ENCODE measurements at regions not wholly inside any gene's neighbourhood (a gene's known extent, or its start where the extent isn't known, plus 50 kb on each side); places are given as distances from the start of the nearest gene placed in this dataset.

DNA sequence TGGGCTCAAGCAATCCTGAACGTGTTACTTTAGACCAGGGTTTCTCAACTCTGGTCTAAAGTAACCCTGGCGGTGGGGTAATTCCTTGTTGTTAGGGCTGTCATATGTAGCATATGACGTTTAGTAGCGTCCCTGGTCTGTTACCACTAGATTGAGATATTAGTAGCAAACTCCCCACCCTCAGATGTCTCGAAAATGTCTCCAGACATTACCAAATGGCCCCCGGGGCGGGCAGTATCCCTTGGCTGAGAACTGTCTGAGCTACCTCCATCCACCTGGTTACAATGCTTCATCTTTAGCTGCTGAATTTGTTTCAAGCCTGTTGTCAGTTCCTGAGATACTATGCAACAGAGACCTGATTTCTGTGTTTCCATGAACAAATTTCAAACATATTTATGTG, 56.7 kb downstream of the CLDN34 start:
- ChIA-PET CTCF (no interaction called here), POLR2A (ENCODE audit: low non-redundant PET) (no interaction called here)
- H3K27me3 ChIP-seq (replicated peaks; ENCODE audit: insufficient read depth, low read depth, low read length, poor library complexity): no peaks in the 10 kb centered on the region
- H3K4me3 ChIP-seq (ENCODE audit: low read depth, low read length, poor library complexity, severe bottlenecking): no peak overlapping the region
- no peaks in the 10 kb centered on the region for H3K9me3 ChIP-seq (ENCODE audit: low read depth, low read length, poor library complexity, severe bottlenecking)
- H3K27ac ChIP-seq (ENCODE audit: low read depth, low read length, poor library complexity, severe bottlenecking): no peak overlapping the region
- H3K4me1 ChIP-seq (ENCODE audit: insufficient read depth, low read length, poor library complexity, severe bottlenecking): no peaks in the 10 kb centered on the region
- intact Hi-C loops (cut with micrococcal nuclease; ENCODE audit: unreplicated experiment): no loop called here
- no peak for TF ChIP-seq CTCF (conservative IDR thresholded peaks at IDR 0.05; ENCODE audit: low read depth, low read length)
- no peak for TF ChIP-seq EZH2 (IDR thresholded peaks at IDR 0.05; ENCODE audit: borderline replicate concordance, low read depth, low read length, poor library complexity, severe bottlenecking)
- H3K36me3 ChIP-seq (ENCODE audit: insufficient read depth, low read length, poor library complexity, severe bottlenecking): no peaks in the 10 kb centered on the region
- no peak for DNase-seq (ENCODE audit: low spot score)
- no TSS peak for BruUV-seq (replicated peaks)

GRCh38 chrX:10025742-10026493, 58.8 kb downstream of the CLDN34 start:
- Histone ChIP-seq H3K4me3 (ENCODE audit: low read depth, low read length, poor library complexity, severe bottlenecking) (no peak overlapping the region), H3K36me3 (ENCODE audit: insufficient read depth, low read length, poor library complexity, severe bottlenecking) (no peaks in the 10 kb centered on the region), H3K4me1 (ENCODE audit: insufficient read depth, low read length, poor library complexity, severe bottlenecking) (no peaks in the 10 kb centered on the region), H3K27me3 (replicated peaks; ENCODE audit: insufficient read depth, low read depth, low read length, poor library complexity) (no peaks in the 10 kb centered on the region), H3K27ac (ENCODE audit: low read depth, low read length, poor library complexity, severe bottlenecking) (no peak overlapping the region), H3K9me3 (ENCODE audit: low read depth, low read length, poor library complexity, severe bottlenecking) (no peaks in the 10 kb centered on the region)
- DNase-seq (ENCODE audit: low spot score): no peak
- POLR2A ChIA-PET (ENCODE audit: low non-redundant PET): no interaction called here
- BruUV-seq (replicated peaks): no TSS peak
- intact Hi-C loops (cut with micrococcal nuclease; ENCODE audit: unreplicated experiment): no loop called here
- TF ChIP-seq CTCF (conservative IDR thresholded peaks at IDR 0.05; ENCODE audit: low read depth, low read length) (no peak), EZH2 (IDR thresholded peaks at IDR 0.05; ENCODE audit: borderline replicate concordance, low read depth, low read length, poor library complexity, severe bottlenecking) (no peak)
- CTCF ChIA-PET: no interaction called here

DNA sequence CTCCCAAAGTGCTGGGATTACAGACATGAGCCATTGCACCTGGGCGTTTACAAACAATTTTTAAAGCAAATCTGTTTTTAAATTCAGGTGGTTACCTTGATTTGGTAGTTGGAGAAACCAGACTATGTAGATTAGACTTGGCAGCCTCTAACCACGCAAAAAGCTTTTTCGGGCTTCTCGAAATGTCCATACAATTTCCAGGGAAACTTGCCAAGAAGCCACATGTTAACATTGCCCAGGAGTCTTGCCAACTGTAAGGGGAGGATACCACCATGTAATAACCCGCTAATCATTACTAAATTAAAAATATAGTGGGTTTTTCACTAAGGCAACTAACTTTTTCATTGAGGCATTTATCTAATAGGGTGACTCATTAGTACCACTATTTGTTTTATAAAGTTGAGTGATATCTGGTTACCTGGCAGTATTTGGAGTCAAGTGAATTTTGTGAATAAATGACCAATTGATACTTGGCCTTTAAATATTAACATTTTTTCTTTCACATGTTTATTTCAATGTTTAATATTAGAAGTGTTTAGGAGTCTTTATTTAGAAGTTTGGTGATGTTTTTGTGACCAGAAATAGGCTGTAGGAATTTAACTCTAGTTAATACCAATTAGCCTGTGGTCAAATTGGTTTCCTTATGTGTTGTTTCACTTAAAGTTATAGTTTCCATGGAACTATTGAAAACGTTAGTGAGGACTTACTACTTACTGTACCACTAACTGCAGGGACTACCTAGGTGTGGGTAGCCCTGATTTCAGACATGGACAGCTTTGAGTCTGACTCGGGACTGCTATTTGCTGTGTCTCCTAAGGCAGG, 61.3 kb downstream of the CLDN34 start:
- TF ChIP-seq CTCF (conservative IDR thresholded peaks at IDR 0.05; ENCODE audit: low read depth, low read length) (no peak), EZH2 (IDR thresholded peaks at IDR 0.05; ENCODE audit: borderline replicate concordance, low read depth, low read length, poor library complexity, severe bottlenecking) (no peak)
- no peaks in the 10 kb centered on the region for H3K4me1 ChIP-seq (ENCODE audit: insufficient read depth, low read length, poor library complexity, severe bottlenecking)
- H3K4me3 ChIP-seq (ENCODE audit: low read depth, low read length, poor library complexity, severe bottlenecking): no peak overlapping the region
- H3K36me3 ChIP-seq (ENCODE audit: insufficient read depth, low read length, poor library complexity, severe bottlenecking): no peaks in the 10 kb centered on the region
- no peak overlapping the region for H3K27ac ChIP-seq (ENCODE audit: low read depth, low read length, poor library complexity, severe bottlenecking)
- no TSS peak for BruUV-seq (replicated peaks)
- ChIA-PET CTCF (no interaction called here), POLR2A (ENCODE audit: low non-redundant PET) (no interaction called here)
- no peaks in the 10 kb centered on the region for H3K27me3 ChIP-seq (replicated peaks; ENCODE audit: insufficient read depth, low read depth, low read length, poor library complexity)
- H3K9me3 ChIP-seq (ENCODE audit: low read depth, low read length, poor library complexity, severe bottlenecking): no peaks in the 10 kb centered on the region
- intact Hi-C loops (cut with micrococcal nuclease; ENCODE audit: unreplicated experiment): no loop called here
- DNase-seq (ENCODE audit: low spot score): no peak

All from A673 (cell line).